GM12891 (cell line): ENCODE measurements at regions not wholly inside any gene's neighbourhood (a gene's known extent, or its start where the extent isn't known, plus 50 kb on each side); places are given as distances from the start of the nearest gene placed in this dataset.

Experiments
- POLR2A ChIP-seq: IDR thresholded peaks from 2 replicates; pipeline ENCODE4 v1.6.1; 2011; ENCODE audit warnings: low read depth, low read length, control low read depth
- POLR2AphosphoS5 ChIP-seq: IDR thresholded peaks from 2 replicates; pipeline ENCODE4 v1.6.1; 2011; ENCODE audit warnings: low read depth, low read length, control low read depth
- TAF1 ChIP-seq: IDR thresholded peaks from 2 replicates; pipeline ENCODE4 v1.6.1; 2011; ENCODE audit warnings: low read depth, low read length, control low read depth

DNA sequence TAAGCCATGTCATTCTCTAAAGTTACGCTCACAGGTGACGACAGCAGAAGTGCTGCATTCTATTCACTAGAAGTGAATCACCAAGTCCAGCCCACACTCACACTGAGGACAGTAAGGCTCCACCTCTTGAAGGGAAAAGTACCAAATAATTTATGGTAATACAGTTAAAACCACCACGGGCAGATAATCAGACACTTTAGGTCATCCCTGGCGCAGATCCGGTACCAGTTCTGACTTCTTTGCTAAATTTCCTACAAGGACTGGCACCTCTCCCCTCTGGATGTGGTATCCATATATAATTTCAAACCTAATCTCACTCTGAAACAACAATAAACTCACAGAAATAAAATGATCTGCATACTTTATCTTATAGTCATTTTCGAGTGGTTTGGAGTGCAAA lies 954.7 kb upstream of the GHITM start:
- TF ChIP-seq POLR2A (no peak), POLR2AphosphoS5 (no peak), TAF1 (no peak)
